ENCODE measurements at regions not wholly inside any gene's neighbourhood (a gene's known extent, or its start where the extent isn't known, plus 50 kb on each side); places are given as distances from the start of the nearest gene placed in this dataset.

DNA sequence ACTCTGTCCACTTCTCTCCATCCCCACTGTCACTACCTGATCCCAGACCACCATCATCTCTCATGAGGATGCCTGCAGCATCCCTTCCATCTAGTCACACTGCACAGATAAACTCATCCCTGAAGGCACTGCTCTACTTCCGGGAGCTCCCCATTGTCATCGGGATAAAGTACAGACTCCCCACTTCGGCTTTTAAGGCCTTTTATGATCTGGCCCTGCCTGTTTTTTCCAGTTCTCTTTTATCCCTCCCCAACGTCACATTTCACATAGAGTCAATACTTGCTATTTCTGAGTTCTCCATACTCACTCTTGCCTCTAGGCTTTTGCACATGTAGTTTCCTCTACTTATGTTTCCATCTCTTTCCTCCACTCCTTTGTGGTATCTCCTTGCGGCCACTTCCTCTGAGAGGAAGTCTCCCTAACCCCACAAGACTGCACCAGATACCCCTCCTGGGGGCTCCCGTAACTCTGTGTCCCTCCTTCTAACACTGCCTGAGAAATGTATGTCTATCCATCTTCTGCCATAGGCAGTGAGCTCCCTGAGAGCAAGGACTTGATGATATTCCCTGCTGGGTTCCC, 66.9 kb downstream of the COPRS start:
- TF ChIP-seq, protein P1, sequence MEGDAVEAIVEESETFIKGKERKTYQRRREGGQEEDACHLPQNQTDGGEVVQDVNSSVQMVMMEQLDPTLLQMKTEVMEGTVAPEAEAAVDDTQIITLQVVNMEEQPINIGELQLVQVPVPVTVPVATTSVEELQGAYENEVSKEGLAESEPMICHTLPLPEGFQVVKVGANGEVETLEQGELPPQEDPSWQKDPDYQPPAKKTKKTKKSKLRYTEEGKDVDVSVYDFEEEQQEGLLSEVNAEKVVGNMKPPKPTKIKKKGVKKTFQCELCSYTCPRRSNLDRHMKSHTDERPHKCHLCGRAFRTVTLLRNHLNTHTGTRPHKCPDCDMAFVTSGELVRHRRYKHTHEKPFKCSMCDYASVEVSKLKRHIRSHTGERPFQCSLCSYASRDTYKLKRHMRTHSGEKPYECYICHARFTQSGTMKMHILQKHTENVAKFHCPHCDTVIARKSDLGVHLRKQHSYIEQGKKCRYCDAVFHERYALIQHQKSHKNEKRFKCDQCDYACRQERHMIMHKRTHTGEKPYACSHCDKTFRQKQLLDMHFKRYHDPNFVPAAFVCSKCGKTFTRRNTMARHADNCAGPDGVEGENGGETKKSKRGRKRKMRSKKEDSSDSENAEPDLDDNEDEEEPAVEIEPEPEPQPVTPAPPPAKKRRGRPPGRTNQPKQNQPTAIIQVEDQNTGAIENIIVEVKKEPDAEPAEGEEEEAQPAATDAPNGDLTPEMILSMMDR (conservative IDR thresholded peaks at IDR 0.05): no peak
- no peak for TF ChIP-seq EZH2 (IDR thresholded peaks at IDR 0.05; ENCODE audit: low read depth)
